ENCODE measurements at regions not wholly inside any gene's neighbourhood (a gene's known extent, or its start where the extent isn't known, plus 50 kb on each side); places are given as distances from the start of the nearest gene placed in this dataset.

- Histone ChIP-seq H3K36me3 (replicated peaks in 1 of 2) (no peaks in the 10 kb centered on the region), H3K9me3 (replicated peaks in 1 of 3) (no peaks in the 10 kb centered on the region), H3K4me1 (replicated peaks in 1 of 2) (no peaks in the 10 kb centered on the region), H3K27ac (no peak overlapping the region), H3K27me3 (no peaks in the 10 kb centered on the region), H3K4me3 (no peak overlapping the region)
- TF ChIP-seq, protein P1, sequence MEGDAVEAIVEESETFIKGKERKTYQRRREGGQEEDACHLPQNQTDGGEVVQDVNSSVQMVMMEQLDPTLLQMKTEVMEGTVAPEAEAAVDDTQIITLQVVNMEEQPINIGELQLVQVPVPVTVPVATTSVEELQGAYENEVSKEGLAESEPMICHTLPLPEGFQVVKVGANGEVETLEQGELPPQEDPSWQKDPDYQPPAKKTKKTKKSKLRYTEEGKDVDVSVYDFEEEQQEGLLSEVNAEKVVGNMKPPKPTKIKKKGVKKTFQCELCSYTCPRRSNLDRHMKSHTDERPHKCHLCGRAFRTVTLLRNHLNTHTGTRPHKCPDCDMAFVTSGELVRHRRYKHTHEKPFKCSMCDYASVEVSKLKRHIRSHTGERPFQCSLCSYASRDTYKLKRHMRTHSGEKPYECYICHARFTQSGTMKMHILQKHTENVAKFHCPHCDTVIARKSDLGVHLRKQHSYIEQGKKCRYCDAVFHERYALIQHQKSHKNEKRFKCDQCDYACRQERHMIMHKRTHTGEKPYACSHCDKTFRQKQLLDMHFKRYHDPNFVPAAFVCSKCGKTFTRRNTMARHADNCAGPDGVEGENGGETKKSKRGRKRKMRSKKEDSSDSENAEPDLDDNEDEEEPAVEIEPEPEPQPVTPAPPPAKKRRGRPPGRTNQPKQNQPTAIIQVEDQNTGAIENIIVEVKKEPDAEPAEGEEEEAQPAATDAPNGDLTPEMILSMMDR (IDR thresholded peaks at IDR 0.05), result no peak
- TF ChIP-seq POLR2A (IDR thresholded peaks at IDR 0.05), result no peak
- DNase-seq, result peak in 1 of 7 donors; percentile 11
- WGBS, 4 donors, result 43 to 52% (median 49%) methylated on average over 2 of the region's 2 CpGs
- intact Hi-C loops (cut with DNase I), result no loop called here
Observed at GRCh38 chr11:57111619-57112018, 70.1 kb upstream of the LRRC55 start.

DNA sequence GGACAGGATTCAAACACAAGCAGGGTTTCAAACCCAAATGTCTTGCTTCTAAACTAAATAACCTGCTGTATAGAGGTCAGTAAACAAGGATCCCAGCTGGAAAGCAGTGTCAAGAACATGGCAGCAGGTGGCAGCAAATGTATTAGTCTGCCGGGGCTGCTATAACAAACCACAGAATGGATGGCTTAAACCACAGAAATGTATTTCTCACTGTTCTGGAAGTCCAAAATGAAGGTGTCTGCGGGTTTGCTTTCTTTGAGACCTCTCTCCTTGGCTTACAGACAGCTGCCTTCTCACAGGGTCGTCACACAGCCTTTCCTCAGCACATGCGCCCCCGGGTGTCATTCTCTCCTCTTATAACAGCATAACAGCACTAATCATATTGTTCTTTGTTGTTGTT is 65.1 kb upstream of the LRRC55 start:
- peak; percentile 33 to 72 (median 44) for DNase-seq
- 58 to 60% (median 58%) methylated on average over 5 of the region's 5 CpGs for WGBS, 4 donors
- TF ChIP-seq, protein P1 (IDR thresholded peaks at IDR 0.05), result peak; percentile 13 to 68 (median 59)
- TF ChIP-seq POLR2A (IDR thresholded peaks at IDR 0.05), result no peak
- Histone ChIP-seq H3K27me3 (no peaks in the 10 kb centered on the region), H3K4me1 (replicated peaks in 1 of 2) (no peaks in the 10 kb centered on the region), H3K4me3 (no peak overlapping the region), H3K36me3 (replicated peaks in 1 of 2) (no peaks in the 10 kb centered on the region), H3K9me3 (replicated peaks in 1 of 3) (no peaks in the 10 kb centered on the region), H3K27ac (no peak overlapping the region)
- intact Hi-C loops (cut with DNase I), result loop anchor here (5.0 kb wide), 2 partner anchors 131 to 136 kb away; no protein-coding TSS in a partner anchor

DNA sequence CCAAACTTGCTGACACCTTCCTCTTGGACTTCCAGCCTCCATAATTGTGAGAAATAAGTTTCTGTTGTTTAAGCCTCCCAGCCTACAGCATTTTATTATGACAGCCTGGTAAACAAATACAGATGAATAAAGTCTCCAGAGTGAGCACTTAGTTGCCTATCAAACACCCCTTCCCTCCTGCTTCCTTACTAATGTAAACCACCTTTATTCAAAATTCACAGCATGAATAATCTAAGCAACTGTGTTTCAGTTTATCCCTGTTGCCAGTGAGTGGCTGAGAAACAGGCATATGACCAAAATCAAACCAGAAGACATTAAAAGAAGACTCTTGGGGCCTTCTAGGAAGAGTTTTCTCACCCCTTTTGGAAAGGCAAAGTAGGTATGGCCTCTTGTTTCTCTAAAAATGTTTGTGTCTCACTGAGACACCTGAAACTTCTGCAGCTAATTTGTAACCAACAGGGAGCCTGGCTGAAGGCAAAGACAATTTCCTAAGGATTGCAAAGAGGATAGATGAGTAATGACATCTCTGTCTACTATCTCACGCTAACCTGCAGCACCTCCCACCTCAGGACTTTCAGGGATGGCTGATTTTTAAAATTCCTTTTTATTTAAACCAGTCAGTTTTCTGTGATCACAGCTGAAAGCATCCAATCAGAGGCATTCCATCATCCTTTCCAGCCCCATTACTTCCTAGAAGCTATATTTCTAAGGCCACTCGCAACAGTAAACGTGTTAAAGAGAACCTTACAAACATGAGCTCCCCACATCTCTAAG is 61.4 kb upstream of the LRRC55 start:
- 79 to 90% (median 88%) methylated on average over 3 of the region's 3 CpGs for WGBS, 4 donors
- Histone ChIP-seq H3K4me1 (replicated peaks in 1 of 2) (no peaks in the 10 kb centered on the region), H3K27ac (no peak overlapping the region), H3K9me3 (replicated peaks in 1 of 3) (no peaks in the 10 kb centered on the region), H3K27me3 (no peaks in the 10 kb centered on the region), H3K36me3 (replicated peaks in 1 of 2) (no peaks in the 10 kb centered on the region), H3K4me3 (no peak overlapping the region)
- TF ChIP-seq POLR2A (IDR thresholded peaks at IDR 0.05), result no peak
- TF ChIP-seq, protein P1 (IDR thresholded peaks at IDR 0.05), result no peak
- no peak for DNase-seq
- intact Hi-C loops (cut with DNase I), result no loop called here

GRCh38 chr11:57121996-57122395 is 59.8 kb upstream of the LRRC55 start:
- TF ChIP-seq, protein P1 (IDR thresholded peaks at IDR 0.05), result no peak
- TF ChIP-seq POLR2A (IDR thresholded peaks at IDR 0.05), result no peak
- Histone ChIP-seq H3K4me3 (no peak overlapping the region), H3K9me3 (replicated peaks in 1 of 3) (no peaks in the 10 kb centered on the region), H3K27ac (no peak overlapping the region), H3K36me3 (replicated peaks in 1 of 2) (no peaks in the 10 kb centered on the region), H3K4me1 (replicated peaks in 1 of 2) (no peaks in the 10 kb centered on the region), H3K27me3 (no peaks in the 10 kb centered on the region)
- 80 to 95% (median 82%) methylated on average over 1 of the region's 1 CpG for WGBS, 4 donors
- no peak for DNase-seq
- intact Hi-C loops (cut with DNase I), result no loop called here
